Stomach (tissue), 4 donors: ENCODE measurements at regions not wholly inside any gene's neighbourhood (a gene's known extent, or its start where the extent isn't known, plus 50 kb on each side); places are given as distances from the start of the nearest gene placed in this dataset.

Source experiments
- CTCF ChIP-seq, 7 experiments: fragments of 450-650 bp in 4 of 7; fragments of 200-600 bp in 3 of 7; sonication (generic) in 3 of 7; IDR thresholded peaks; one replicate each; pipeline ENCODE4 v1.5.1; 2016 to 2019; ENCODE audit warnings: antibody characterized with exemption in 7 of 7, control low read depth in 2 of 7, mild to moderate bottlenecking in 1 of 7
- EP300 ChIP-seq: sonication (generic); formaldehyde crosslinking; IDR thresholded peaks from one replicate; pipeline ENCODE4 v1.6.1; 2017; ENCODE audit warnings: antibody characterized with exemption
- POLR2A ChIP-seq, 4 donors: fragments of 450-650 bp; IDR thresholded peaks; one replicate each; pipeline ENCODE4 v1.6.1; 2016; ENCODE audit warnings: antibody characterized with exemption in 4 of 4, control low read depth in 2 of 4, mild to moderate bottlenecking in 1 of 4, moderate library complexity in 1 of 4

DNA sequence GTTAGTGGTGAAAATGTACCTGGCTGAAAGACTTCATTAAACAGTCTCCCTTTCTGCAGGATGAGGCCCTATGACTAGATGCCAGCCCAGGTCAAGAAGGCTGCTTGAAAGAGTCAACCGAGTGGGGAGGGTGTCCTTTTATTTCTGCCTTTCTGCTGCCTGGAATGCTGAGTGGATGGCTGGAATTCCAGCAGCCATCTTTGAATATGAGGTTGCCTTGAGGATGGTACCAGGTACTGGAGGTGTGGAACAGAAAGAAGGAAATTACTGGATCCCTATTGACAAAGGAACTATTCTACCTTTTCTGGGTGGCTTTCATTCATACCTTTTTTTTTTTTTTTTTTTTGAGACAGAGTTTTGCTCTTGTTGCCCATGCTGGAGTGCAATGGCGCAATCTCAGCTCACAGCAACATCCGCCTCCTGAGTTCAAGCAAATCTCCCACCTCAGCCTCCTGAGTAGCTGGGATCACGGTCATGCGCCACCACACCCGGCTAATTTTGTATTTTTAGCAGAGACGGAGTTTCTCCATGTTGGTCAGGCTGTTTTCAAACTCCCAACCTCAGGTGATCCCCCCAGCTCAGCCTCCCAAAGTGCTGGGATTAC lies 89.5 kb upstream of the SLC22A11 start:
- TF ChIP-seq POLR2A (IDR thresholded peaks at IDR 0.05) (no peak), CTCF (IDR thresholded peaks at IDR 0.05) (no peak), EP300 (no peak)
